ENCODE measurements at regions not wholly inside any gene's neighbourhood (a gene's known extent, or its start where the extent isn't known, plus 50 kb on each side); places are given as distances from the start of the nearest gene placed in this dataset.

DNA sequence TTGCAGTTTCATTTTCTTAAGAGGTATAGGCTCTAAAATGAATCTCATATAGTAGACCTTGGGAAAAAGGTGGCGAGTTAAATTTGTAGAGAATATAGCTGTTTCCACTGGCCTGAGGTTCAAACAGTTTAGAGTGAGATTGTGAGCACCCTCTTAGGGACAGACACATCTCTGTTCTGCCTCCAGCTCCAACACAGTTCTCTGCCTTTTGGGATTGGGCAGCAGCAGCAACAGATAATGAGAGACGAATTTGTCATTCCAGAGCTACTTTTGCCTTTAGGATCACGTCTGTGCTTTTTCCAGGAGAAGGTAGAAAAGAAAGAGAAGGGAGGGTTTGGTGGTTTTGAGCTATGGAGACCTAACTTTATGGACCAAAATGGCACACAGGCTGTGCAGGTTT, 289.4 kb downstream of the PRL start:
- DNase-seq: no peak

DNA sequence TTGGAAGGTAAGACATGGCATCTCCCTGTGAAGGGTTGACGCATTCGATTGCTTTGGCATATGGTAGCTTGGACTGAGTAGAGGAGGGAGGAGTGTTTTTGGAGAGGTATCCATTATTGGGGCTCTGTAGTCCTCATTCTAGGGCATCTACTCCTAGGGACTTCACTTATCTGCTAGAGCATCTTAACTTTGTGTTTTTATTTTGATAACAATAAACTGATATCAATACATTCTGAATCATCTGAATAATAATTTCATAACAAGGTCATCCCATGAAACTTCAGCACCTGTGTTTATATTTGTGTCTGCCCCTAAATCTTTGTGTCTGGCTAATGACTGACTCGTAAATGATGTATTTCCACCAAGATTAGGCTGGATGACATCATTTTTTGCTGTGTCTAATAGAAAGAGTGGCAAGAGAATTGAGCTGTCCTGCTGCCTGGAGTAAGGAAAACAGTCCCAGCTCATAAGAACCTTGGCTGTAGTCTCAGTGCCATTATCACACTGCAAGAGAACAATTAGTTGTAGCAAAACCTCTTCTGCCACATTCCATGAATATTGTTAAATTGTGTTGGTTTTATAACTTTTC, 288.5 kb downstream of the PRL start:
- DNase-seq: no peak

DNA sequence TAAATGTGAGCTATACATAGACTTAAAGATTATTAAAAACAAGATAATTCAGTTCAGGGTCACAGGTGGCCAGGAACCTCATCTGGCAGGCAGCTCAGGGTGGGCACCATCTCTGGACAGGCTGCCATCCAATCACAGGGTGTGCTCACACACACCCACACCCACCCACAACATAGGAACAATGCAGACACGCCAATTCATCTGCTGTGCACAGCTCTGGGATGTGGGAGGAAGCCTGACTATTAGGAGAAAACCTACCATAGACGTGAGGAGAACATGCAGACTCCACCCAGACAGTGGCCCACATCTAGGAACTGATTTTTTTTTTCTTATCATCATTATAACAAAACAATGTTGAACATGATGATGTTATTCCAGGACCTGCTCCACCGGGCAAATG, 286.7 kb downstream of the PRL start:
- DNase-seq: no peak

DNA sequence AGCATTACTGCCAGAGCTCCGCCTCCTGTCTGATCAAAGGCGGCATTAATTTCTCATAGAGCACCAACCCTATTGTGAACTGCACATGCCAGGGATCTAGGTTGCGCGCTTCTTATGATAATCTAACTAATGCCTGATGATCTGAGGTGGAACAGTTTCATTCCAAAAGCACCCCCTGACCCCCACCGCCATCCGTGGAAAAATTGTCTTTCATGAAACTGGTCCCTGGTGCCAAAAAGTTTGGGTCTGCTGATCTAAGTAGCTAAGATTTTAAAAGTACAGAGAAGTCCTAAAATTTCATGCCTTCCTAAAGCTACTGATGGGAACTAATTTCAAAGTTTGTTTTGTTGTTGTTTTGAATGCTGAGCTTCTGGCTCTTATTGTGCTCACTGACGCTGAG, 281.6 kb downstream of the PRL start:
- no peak for DNase-seq

DNA sequence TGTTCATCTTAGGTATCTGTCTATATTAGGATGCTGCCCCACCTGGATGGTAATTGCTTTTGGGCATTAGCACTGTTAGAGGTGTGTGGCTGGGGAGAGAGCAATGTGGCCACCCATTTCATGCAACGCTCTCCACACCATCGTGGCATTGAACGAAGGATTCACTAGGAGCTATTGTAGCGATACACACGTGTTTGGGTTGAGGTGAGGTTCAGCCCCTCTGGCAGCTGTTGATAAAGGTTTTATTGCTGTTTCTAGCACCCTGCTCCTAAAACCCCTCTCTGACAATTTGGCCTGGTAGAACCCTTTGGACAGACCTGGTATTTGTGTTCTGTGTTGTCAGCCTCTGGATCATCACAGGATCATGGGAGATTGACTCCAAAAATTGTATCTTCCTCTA, 280.9 kb downstream of the PRL start:
- DNase-seq: no peak

DNA sequence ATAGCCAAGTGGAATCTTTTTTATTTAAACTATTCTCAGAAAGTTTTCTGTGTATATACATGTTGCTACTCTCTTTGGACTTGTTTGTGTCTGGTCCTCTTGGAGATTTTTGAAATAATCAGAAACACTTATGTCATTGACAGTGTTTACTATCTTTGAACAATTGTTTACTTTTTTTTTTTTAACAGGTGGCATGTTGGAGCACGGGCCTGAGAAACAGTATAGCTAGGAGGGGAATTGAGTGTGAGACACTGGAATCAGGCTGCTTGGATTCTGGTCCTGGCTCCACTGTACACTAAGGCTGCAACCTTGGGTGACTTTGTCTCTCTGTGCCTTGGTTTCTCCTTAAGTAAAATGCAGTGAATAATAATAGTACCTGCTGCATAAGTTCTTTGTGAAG, 279.6 kb downstream of the PRL start:
- DNase-seq: no peak

DNA sequence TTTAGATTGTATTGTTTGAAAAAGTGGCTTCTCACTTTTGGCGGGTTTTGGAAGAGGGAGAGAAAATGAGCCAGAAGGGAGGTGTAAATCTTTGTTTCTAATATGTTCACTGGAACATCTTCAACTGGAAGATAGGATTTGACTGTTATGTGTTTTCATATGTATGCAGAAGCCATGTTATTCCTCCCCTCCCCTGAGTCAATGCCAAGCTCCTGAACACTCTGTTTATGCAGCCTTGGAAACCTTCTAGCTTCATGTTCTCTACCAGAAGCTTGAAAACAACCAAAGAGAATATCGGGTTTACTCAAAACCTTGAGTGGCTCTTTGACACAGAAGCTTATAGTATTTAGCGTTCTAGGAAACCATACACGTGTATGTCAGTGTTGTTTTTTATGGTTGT, 279.1 kb downstream of the PRL start:
- no peak for DNase-seq

DNA sequence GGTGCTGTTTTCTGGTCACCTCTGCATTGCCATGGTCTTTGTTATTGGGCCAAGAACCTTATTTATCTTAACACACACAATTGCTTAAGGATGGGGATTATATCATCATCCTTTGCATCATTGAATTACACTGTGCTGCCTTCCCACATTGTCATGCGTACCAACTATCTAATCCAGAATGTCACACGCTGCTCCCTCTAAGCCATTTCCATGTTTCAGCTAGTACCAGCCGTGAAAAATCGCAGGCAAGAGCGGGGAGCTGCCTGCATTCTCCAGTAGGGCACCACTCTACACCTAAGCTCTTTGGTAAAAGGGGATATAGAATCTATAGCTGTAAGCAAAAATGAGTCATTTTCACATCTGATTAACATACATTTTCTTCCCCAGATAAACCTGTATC, 277.0 kb downstream of the PRL start:
- no peak for DNase-seq

DNA sequence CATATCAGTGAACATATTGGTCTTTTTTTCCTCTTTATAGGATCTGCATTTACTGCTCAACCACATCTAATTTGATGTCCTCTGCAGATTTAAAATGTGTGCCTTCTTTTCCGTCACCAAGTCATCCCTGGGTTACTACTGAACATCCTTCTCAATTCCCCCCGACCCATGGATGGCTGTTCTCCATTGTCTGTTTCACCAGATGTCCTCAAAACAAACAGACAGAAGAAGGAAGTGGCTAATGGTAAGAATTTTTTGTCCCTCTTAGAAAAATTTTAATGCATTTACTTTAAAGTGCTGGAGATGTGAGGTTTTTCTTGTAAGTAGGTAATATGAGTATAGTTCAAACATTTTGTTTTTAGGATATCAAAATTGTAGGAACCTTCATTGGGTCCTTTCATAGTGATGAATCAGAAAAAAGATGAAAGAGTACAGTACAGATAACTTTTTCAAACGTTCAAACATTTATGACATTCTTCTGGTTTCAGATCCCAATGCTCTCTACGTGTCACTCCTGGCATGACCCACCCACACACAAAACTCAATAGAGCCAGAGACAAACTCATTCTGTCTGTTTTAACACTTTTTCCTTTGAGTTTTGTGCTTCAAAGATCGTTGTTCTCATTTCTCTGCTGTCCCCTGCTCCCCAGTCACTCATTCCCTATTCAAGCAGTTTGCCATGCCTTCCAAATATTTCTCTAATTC, 276.4 kb downstream of the PRL start:
- no peak for DNase-seq

DNA sequence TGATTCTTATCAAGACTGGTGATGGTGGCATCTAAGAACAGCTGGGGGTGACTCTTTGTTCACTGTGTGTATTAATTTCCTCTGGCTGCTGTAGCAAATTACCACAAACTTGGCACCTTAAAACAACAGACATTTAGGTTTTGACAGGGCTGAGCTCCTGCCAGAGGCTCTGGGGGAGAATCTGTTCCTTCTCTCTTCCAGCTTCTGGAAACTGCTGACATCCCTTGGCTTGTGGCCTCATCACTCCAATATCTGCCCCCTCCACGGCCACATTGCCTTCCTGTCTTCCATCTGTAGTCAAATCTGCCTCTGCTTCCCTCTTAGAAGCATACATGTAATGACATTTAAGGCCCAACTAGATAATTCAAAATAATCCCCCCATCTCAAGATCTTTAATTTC, 274.9 kb downstream of the PRL start:
- no peak for DNase-seq

DNA sequence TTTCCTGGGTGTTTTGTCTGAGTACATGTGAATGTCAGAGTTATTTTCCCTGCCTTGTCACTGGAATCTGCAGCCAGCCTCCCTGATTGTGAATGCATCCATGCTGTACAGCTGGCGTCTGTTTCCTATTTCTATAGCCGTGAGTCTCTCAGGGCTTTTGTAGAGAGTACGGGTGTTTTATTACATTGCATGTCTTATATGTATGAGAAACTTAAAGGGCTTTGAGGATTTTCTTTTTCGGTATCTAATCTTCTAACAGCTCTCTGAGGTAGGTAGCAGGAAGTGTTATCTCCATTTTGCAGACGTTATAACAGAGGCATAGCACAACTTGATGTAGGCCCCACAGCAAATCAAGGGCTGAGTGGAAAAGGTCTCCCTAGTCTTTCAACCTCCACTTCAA, 272.9 kb downstream of the PRL start:
- no peak for DNase-seq

DNA sequence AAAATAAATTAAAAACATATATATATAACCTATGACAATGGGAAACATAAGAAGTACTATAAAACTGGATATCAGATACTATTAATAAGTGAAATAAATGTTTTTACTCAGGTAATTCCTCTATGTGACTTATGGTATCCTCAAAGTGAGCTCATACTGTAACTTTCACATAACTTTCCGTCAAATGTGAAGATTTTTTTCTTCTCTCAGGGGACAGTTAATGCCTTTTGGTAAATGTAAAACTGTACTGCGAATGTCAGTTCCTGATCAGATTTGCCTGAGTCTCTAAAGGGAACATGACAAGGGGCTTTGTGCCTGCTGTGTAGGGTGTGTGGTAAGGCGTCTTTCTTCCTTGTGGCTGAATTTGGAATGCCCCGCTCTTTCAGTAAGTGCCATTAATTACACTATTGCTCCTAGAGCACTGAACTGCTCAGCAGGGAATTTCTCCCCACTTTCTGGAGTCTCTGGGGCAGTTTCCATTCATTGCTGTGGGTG, 271.8 kb downstream of the PRL start:
- DNase-seq: no peak

DNA sequence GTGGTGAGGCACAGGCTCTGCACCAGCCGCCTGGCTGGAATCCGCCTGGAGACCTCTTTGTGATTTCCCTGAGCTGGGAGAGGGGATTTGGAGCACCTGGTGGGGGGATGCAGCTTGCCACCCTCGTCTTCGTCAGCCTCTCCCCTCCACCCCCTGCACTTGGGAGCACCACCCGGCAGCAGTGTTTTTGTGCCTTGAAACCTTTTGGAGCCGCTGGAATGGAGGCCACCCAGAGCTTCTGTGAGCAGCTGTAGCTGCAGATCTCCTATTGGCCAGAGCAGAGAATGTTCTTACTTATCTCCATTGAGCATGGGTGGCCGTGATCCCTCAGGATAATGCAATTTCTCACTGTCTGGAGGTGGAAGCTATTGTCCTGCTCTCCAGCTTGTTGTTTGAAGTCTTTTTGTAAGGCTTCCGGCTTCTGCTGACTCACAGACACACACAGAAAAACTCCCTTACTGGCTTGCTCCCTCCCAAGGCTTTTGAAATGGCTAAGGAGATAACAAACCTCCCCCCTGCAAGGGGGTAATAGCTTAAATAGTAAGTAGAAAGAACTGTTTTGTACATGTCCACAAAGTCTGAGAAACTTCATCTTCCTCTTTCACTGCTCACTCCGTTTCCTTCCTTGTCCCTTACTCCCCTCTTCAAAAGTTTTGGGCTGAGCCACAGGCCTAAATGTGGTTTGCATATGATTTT, 271.2 kb downstream of the PRL start:
- DNase-seq: peak; percentile 15

DNA sequence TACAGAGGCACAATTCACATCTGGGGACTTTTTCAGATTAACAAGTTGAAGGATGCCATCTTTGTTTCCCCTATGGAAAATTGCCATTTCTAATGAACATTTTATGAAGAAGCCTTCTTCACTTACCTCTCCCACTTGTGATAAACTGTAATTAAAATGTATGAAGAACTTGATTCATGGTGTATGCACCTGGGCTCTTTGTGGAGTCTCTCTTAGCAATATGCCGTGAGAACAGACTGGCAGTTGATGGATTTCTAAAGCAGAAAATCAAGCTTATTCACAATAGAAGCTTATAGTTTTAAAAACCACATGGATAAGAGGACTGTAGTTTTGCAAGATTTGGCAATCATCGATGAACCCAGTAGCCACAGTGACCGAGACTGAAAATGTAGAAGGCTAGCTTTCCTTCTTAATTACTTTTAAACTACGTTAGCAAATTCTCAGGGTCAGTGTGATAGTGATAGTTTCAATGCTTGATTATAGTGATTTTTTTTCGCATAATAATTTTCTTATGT, 270.6 kb downstream of the PRL start:
- DNase-seq: no peak

DNA sequence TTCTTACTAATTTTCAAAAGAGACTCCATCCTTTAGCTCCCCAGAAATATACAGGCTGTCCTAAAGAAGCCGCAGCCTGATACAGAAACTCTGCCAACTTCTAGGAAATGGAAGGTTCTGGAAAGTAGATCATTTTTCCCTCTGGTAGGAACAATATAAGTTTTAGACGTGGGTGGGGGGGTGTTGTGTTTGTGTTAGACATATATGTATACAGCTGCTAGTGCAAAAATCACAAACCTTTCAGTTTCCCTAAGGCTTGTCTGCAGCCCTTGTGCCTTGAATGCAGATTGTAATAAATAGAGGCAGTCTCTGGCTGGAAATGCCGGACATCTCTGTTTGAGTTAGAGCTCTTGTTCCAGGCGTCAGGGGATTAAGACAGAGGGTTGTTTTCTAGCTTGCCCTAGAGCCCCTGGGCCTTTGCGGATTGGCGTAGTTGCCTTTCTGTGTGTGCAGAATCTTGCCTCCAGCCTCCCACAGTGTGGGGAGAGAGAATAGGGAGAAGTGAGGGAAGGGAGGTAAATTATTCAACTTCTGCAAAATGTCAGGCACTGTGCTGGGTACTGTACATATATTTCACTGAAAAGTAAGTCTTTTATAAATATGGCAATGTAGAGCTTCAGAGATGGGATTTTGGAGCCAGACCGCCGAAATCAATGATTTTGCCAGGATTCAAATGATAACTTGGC, 269.7 kb downstream of the PRL start:
- no peak for DNase-seq

DNA sequence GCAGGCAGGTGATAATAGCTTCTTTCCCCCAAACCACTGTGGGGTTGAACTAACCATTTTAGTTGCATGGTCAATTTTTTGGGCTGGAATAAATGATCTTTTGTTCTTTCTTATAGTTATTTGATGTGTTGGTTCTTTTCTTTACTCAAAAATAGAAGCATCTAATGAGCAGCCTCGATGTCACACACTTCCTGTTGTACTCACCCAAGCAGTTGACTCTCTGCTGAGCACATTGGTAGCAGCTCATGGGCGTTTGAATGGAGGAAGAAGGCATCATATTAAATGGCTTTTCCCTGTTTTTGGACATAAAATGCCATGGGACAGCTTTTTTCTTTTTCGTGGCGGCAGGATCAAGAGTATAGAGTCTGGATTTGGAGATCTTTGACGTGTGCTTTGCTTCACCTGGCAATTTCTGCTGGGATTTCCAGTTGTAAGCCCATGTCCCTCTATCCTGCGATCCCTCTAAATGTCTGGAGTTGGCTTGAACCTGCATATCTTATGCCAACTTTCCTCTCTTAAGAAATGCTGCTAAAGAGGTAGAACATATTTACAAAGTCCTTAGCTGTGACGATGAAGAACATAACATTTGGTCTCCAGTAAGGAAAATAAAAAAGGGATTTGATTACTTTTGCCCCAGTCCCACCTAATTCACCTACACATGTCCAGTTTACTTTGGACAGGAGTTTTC, 268.3 kb downstream of the PRL start:
- DNase-seq: no peak

DNA sequence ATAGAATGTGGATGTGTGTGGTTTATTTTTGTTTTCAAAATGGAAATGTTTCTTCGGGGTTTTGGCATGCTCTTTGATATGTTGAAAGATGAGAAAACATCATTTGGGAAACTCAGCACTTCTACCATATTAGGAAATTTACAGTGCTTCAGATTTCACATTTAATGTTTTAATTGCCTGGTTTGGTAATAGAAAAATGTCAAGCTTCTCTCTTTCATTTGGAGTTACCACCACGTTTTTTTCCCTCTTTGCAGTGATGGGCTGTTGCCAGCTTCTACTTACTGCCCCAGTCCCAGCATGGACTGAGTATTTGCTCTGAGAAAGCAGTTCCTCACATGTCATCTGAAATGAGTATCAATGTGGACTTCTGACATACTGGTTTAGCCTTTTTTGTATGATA, 267.7 kb downstream of the PRL start:
- no peak for DNase-seq

DNA sequence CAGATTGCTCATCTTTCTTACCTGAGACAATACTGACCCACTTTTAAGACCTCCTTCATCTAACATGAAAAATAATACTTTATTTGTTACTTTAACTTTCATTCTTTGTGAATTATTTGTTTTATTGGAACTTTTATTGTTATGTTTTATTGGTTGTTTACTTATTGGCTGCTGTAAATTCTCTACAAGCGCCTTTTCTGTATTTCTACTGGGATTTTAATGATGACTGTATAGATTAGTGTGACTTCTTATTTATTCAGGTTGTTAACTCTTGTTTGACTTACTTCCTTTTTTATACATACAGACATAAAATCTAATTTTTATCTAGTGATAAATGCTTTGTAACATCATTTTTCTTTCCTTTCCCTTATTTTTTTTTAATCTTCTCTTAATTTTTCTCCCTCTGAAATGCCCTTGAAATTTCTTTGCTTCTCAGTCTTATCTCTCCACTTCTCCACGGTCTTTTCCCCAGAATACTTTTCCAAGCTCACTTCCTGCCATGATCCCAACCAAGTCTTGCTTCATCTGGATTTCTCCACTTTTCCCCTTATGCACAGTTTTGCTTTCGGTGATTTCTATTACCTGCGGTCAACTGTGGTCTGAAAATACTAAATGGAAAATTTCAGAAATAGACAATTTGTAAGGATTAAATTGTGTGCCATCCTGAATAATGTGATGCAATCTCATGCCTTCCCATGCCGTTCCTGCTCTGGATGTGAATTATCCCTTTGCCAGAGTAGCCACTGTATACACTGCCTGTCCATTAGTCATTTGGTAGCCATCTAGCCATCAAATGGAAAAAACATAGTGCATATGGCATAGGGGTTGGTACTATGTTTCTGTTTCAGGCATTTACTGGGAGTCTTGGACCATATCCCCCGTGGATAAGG, 265.9 kb downstream of the PRL start:
- no peak for DNase-seq

DNA sequence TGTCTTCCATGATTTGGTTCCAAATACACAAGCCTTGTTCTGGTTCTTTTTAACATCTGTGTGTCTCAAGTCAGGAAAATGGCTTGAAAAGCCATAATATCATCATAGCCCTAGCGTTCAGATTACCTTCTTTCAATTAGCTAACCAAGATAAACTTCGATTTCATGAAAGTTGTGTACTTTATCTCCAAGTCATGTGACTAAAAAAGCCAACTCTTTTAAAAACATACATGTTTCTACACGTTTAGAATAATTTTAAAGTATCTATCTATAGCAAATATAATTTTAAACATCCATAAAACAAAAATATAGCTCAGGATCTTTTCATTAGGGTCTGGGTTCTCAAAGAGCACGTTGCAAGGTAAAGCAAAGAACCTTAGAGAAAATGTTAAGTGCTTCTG, 261.1 kb downstream of the PRL start:
- no peak for DNase-seq

DNA sequence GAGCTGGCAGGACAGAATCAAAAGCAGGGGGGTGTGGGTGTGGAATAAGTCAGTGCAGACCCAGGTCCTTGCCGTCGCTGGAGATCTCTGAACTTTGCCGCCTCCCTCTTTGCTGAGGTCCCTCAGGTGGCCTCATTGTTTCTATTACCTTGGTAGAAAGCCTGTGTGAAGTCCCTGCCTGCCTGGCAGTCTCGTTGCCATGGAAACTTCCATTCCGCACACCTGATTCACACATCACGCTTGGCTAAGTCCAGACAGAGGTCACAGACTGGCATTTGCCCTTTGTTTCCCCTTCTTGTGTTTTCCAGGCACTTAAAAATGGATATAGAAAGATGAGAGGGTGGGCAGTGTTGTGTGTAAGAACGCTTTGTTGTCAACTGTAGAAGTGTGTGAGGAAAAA, 260.6 kb downstream of the PRL start:
- DNase-seq: no peak

DNA sequence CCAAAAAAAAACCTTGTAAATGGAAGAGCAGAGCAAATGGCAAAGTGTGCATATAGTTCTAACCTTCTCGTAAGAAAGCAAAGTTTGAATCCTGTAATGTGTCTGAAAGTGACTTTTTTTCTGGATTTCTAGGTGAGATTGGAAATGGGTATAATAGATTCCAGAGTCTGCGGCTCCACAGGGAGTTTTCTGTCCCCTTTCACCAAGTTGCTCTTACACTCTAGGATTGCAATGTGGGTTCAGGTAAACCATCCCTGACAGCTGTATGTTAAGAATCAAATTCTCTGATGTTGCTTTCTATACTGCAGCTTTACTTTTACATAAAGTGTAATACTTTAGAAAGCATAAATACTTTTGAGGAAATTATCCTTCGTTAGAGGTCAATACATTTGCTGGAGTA, 260.1 kb downstream of the PRL start:
- DNase-seq: no peak
